HepG2 (cell line): ENCODE measurements at regions not wholly inside any gene's neighbourhood (a gene's known extent, or its start where the extent isn't known, plus 50 kb on each side); places are given as distances from the start of the nearest gene placed in this dataset.

Experiments used
- ATAC-seq: fragments of 200-7000 bp; cut with Tn5 transposase; 3 replicates; pipeline ENCODE4 v1.9.1; 2020; ENCODE audit warnings: mild to moderate bottlenecking, moderate library complexity
- BruUV-seq: library from RNA; stranded (reverse); fragments of 400-500 nt; replicated peaks from 2 replicates; lab custom pipeline; 2021; lab: Mats Ljungman, UMichigan
- CTCF ChIA-PET: fragments of 300-600 bp; formaldehyde crosslinking; extraction: SDS; loops from one replicate; lab custom pipeline; 2021; ENCODE audit warnings: low total read pairs, inconsistent platforms, low intra/inter-chr PET ratio; lab: Yijun Ruan, JAX
- POLR2A ChIA-PET: fragments of 350-600 bp; sonication (Branson Sonifier 250); formaldehyde crosslinking; loops from one replicate; lab custom pipeline; 2020; ENCODE audit warnings: antibody characterized with exemption, inconsistent platforms; lab: Yijun Ruan, JAX
- DNase-seq: peaks from one replicate; pipeline ENCODE4 v3.0.0-alpha.2; 2015; ENCODE audit warnings: low spot score
- FAIRE-seq: peaks from 3 replicates; lab custom pipeline; 2011; peaks lifted over from hg19 to GRCh38; lab: Jason Lieb, UNC
- H2AFZ ChIP-seq: one replicate; pipeline ENCODE4 v1.6.1; 2011; ENCODE audit warnings: low read length, inconsistent platforms
- H3K27ac ChIP-seq: fragments of 300-600 bp; 3 replicates; pipeline ENCODE4 v1.8.0; 2011; ENCODE audit warnings: mixed run types, mild to moderate bottlenecking, mixed read lengths, low read length, inconsistent platforms; ENCODE audit not compliant: insufficient read depth; ENCODE audit errors: extremely low read length
- H3K27me3 ChIP-seq, 2 experiments: fragments of 200-600 bp in 1 of 2; 2 replicates in 1 of 2; 3 replicates in 1 of 2; pipeline versions ENCODE4 v1.6.0 to v1.8.0; 2011; ENCODE audit warnings: low read length in 2 of 2, mild to moderate bottlenecking in 2 of 2, moderate library complexity in 2 of 2, inconsistent platforms in 1 of 2; ENCODE audit not compliant: insufficient read depth in 2 of 2, control insufficient read depth in 1 of 2
- H3K36me3 ChIP-seq, 2 experiments: fragments of 200-600 bp in 1 of 2; replicated peaks in 1 of 2; 2 replicates in 1 of 2; 3 replicates in 1 of 2; pipeline versions ENCODE4 v1.5.1 to v1.8.0; 2011; ENCODE audit warnings: low read length in 2 of 2, inconsistent platforms in 1 of 2; ENCODE audit not compliant: insufficient read depth in 2 of 2, control insufficient read depth in 1 of 2
- H3K4me1 ChIP-seq: 2 replicates; pipeline ENCODE4 v1.5.1; 2012; ENCODE audit warnings: low read length, inconsistent platforms; ENCODE audit not compliant: insufficient read depth
- H3K4me2 ChIP-seq: 2 replicates; pipeline ENCODE4 v1.6.0; 2011; ENCODE audit warnings: low read depth, low read length, inconsistent platforms
- H3K4me3 ChIP-seq, 3 experiments: fragments of 200-600 bp in 1 of 3; sonication (generic), shearing (Covaris generic) in 1 of 3; replicated peaks in 1 of 3; 2 replicates each; pipeline ENCODE4 v1.5.1; 2011 to 2016; ENCODE audit warnings: low read length in 3 of 3, inconsistent platforms in 2 of 3, low read depth in 2 of 3, mild to moderate bottlenecking in 2 of 3, control low read depth in 1 of 3, mixed read lengths in 1 of 3; ENCODE audit not compliant: insufficient read depth in 1 of 3
- H3K79me2 ChIP-seq: one replicate; pipeline ENCODE4 v1.6.1; 2011; ENCODE audit warnings: low read length, inconsistent platforms; ENCODE audit not compliant: insufficient read depth
- H3K9ac ChIP-seq: 2 replicates; pipeline ENCODE4 v1.6.0; 2011; ENCODE audit warnings: mild to moderate bottlenecking, low read depth, low read length, inconsistent platforms; ENCODE audit not compliant: insufficient read depth
- H3K9me3 ChIP-seq: 2 replicates; pipeline ENCODE4 v1.5.1; 2012; ENCODE audit warnings: mild to moderate bottlenecking, low read length
- H4K20me1 ChIP-seq: 2 replicates; pipeline ENCODE4 v1.6.0; 2011; ENCODE audit warnings: inconsistent platforms, mild to moderate bottlenecking, low read length, moderate library complexity; ENCODE audit not compliant: insufficient read depth
- ARNTL ChIP-seq: sonication (generic); formaldehyde crosslinking; IDR thresholded peaks from 2 replicates; pipeline ENCODE4 v1.4.0; 2020; ENCODE audit warnings: mild to moderate bottlenecking, missing genetic modification reagents
- CAMTA2 ChIP-seq: sonication (generic); formaldehyde crosslinking; IDR thresholded peaks from 2 replicates; pipeline ENCODE4 v1.4.0; 2020; ENCODE audit warnings: mild to moderate bottlenecking, missing genetic modification reagents, borderline replicate concordance
- CENPT ChIP-seq: sonication (generic); formaldehyde crosslinking; IDR thresholded peaks from 2 replicates; pipeline ENCODE4 v1.8.0; 2022; ENCODE audit warnings: low read depth, mild to moderate bottlenecking, moderate library complexity, missing genetic modification reagents
- CREB1 ChIP-seq, 2 experiments: fragments of 450-650 bp in 1 of 2; IDR thresholded peaks; 2 replicates each; pipeline ENCODE4 v1.6.1; 2016 to 2017; ENCODE audit warnings: control low read depth in 1 of 2, mild to moderate bottlenecking in 1 of 2, missing compliant biosample characterization in 1 of 2, missing genetic modification characterization in 1 of 2
- EEA1 ChIP-seq: sonication (generic); formaldehyde crosslinking; IDR thresholded peaks from 2 replicates; pipeline ENCODE4 v1.5.1; 2020; ENCODE audit warnings: mild to moderate bottlenecking, missing genetic modification reagents, borderline replicate concordance
- ETV5 ChIP-seq: IDR thresholded peaks from 2 replicates; pipeline ENCODE4 v1.6.1; 2018; ENCODE audit warnings: missing biosample characterization, missing genetic modification reagents, inconsistent platforms, borderline replicate concordance
- KAT8 ChIP-seq: IDR thresholded peaks from 2 replicates; pipeline ENCODE4 v1.6.1; 2016; ENCODE audit warnings: missing genetic modification reagents, missing compliant biosample characterization
- PHF8 ChIP-seq: sonication (generic); formaldehyde crosslinking; IDR thresholded peaks from 2 replicates; pipeline ENCODE4 v1.5.0; 2020; ENCODE audit warnings: missing genetic modification reagents
- SOX13 ChIP-seq, 3 experiments: fragments of 450-650 bp in 1 of 3; sonication (generic) in 1 of 3; formaldehyde crosslinking in 1 of 3; IDR thresholded peaks in 2 of 3; conservative IDR thresholded peaks in 1 of 3; 2 replicates each; pipeline versions ENCODE4 v1.5.0 to v1.6.1; 2016 to 2020; ENCODE audit warnings: antibody characterized with exemption in 1 of 3, mild to moderate bottlenecking in 1 of 3, missing compliant biosample characterization in 1 of 3, missing genetic modification reagents in 1 of 3, moderate library complexity in 1 of 3
- ZNF33B ChIP-seq: sonication (generic); formaldehyde crosslinking; IDR thresholded peaks from 2 replicates; pipeline ENCODE4 v1.5.1; 2020; ENCODE audit warnings: mild to moderate bottlenecking, missing genetic modification reagents
- ZNF792 ChIP-seq: IDR thresholded peaks from 2 replicates; pipeline ENCODE4 v1.6.1; 2016
- ZNF839 ChIP-seq: sonication (generic); formaldehyde crosslinking; IDR thresholded peaks from 2 replicates; pipeline ENCODE4 v1.4.0; 2020; ENCODE audit warnings: missing genetic modification reagents, mild to moderate bottlenecking, borderline replicate concordance
- WGBS: methylation state at CpG from one replicate; pipeline ENCODE4 v1.1.6; 2017; ENCODE audit warnings: low lambda C conversion rate; 5-methylcytosine and 5-hydroxymethylcytosine counted together
- in situ Hi-C: cut with HindIII; loops from 2 replicates; pipeline ENCODE4 v1.10.0; 2017; ENCODE audit warnings: low pct_unique_long_range_greater_than_20kb; ENCODE audit not compliant: extremely low pct_ligation_motif_present
- intact Hi-C: fragments of 100-400 bp; cut with micrococcal nuclease; formaldehyde crosslinking; loops from one replicate; pipeline ENCODE4 v1.10.0; 2022; ENCODE audit not compliant: unreplicated experiment
- TF ChIP-seq, protein P1 (sequence below): sonication (generic); formaldehyde crosslinking; IDR thresholded peaks from 2 replicates; pipeline ENCODE4 v1.5.1; 2020; ENCODE audit warnings: missing genetic modification reagents, mild to moderate bottlenecking, borderline replicate concordance
- TF ChIP-seq, protein P2 (sequence below): IDR thresholded peaks from 2 replicates; pipeline ENCODE4 v1.6.1; 2016; ENCODE audit warnings: missing biosample characterization, missing genetic modification reagents, low read depth
- TF ChIP-seq, protein P3 (sequence below): IDR thresholded peaks from 2 replicates; pipeline ENCODE4 v1.6.1; 2016; ENCODE audit warnings: low read depth, control low read depth

DNA sequence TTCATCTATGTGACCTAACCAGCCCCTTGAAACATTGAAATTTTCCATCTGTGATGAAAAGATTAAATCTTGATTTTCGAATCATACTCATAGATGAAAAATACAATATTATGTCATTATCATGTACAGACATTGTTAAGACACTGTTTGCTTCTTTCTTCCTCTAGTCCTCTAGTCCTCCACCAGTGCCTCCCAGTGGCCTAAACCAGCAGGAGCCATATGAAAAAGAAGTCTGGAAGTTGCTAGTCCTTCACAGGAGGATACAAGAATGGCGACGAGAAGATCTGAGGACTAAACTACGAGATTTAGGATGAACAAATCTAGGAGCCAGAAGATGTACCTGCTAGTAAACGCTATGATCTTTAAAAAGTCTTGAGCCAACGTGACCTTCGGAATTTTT, 134.1 kb downstream of the SLC17A6 start:
- ATAC-seq = no peak
- 3% methylated on average over 7 of the region's 7 CpGs for WGBS
- no TSS peak for BruUV-seq

More for the DNA sequence above, 134.1 kb downstream of the SLC17A6 start:
- TF ChIP-seq ZNF839 (CRISPR knock-in tag) (no peak), KAT8 (no peak), PHF8 (CRISPR knock-in tag) (no peak), ETV5 (CRISPR knock-in tag) (no peak), SOX13 (IDR thresholded peaks at IDR 0.05) (no peak), SOX13 (CRISPR knock-in tag; conservative IDR thresholded peaks at IDR 0.05 in 1 of 2, IDR thresholded peaks at IDR 0.05 in 1 of 2) (no peak), CENPT (no peak), CREB1 (IDR thresholded peaks at IDR 0.05) (no peak), CREB1 (CRISPR knock-in tag; IDR thresholded peaks at IDR 0.05) (no peak), ARNTL (CRISPR knock-in tag) (no peak), EEA1 (no peak), ZNF33B (CRISPR knock-in tag) (no peak), ZNF792 (CRISPR knock-in tag) (no peak), CAMTA2 (CRISPR knock-in tag) (no peak)
- TF ChIP-seq, protein P1, sequence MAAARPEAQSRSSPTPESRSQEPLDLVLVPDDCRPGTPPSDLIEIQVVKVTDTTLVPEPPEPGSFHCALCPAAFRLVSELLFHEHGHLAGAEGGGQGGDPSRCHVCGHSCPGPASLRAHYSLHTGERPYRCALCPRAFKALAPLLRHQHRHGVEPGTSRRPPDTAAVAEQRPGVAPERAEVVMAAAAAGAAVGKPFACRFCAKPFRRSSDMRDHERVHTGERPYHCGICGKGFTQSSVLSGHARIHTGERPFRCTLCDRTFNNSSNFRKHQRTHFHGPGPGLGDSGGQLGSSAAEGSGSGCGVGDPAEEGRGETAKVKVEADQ (CRISPR knock-in tag) = no peak
- TF ChIP-seq, protein P2, sequence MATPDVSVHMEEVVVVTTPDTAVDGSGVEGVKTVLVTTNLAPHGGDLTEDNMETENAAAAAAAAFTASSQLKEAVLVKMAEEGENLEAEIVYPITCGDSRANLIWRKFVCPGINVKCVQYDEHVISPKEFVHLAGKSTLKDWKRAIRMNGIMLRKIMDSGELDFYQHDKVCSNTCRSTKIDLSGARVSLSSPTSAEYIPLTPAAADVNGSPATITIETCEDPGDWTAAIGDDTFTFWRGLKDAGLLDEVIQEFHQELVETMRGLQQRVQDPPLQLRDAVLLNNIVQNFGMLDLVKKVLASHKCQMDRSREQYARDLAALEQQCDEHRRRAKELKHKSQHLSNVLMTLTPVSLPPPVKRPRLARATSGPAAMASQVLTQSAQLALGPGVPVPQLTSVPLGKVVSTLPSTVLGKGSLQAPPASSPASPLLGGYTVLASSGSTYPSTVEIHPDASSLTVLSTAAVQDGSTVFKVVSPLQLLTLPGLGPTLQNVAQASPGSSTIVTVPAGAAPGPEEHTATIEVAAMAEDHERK = no peak
- TF ChIP-seq, protein P3, sequence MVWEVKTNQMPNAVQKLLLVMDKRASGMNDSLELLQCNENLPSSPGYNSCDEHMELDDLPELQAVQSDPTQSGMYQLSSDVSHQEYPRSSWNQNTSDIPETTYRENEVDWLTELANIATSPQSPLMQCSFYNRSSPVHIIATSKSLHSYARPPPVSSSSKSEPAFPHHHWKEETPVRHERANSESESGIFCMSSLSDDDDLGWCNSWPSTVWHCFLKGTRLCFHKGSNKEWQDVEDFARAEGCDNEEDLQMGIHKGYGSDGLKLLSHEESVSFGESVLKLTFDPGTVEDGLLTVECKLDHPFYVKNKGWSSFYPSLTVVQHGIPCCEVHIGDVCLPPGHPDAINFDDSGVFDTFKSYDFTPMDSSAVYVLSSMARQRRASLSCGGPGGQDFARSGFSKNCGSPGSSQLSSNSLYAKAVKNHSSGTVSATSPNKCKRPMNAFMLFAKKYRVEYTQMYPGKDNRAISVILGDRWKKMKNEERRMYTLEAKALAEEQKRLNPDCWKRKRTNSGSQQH = no peak
- Histone ChIP-seq H3K27me3 (no peaks in the 10 kb centered on the region), H3K4me3 (no peak overlapping the region), H4K20me1 (no peaks in the 10 kb centered on the region), H3K36me3 (no peaks in the 10 kb centered on the region), H3K4me1 (no peaks in the 10 kb centered on the region), H3K4me2 (no peak overlapping the region), H2AFZ (no peak overlapping the region), H3K9ac (no peak overlapping the region), H3K27ac (no peak overlapping the region), H3K79me2 (no peaks in the 10 kb centered on the region), H3K9me3 (no peaks in the 10 kb centered on the region)
- CTCF ChIA-PET = no interaction called here
- POLR2A ChIA-PET = no interaction called here
- intact Hi-C loops = no loop called here
- FAIRE-seq (no peak), DNase-seq (no peak)
- in situ Hi-C loops = no loop called here
